Endodermal cell (in vitro differentiated cells): ENCODE measurements at regions not wholly inside any gene's neighbourhood (a gene's known extent, or its start where the extent isn't known, plus 50 kb on each side); places are given as distances from the start of the nearest gene placed in this dataset.

Source experiments
- DNase-seq: peaks from one replicate; pipeline ENCODE4 v3.0.0-alpha.2; 2017
- H3K27ac ChIP-seq: 2 replicates; pipeline ENCODE4 v1.5.1; 2013; ENCODE audit warnings: mild to moderate bottlenecking, low read depth, low read length, moderate library complexity
- H3K27me3 ChIP-seq: 2 replicates; pipeline ENCODE4 v1.6.1; 2013; ENCODE audit warnings: mild to moderate bottlenecking, low read length, moderate library complexity; ENCODE audit not compliant: insufficient read depth, control insufficient read depth, poor library complexity, severe bottlenecking
- H3K36me3 ChIP-seq: 2 replicates; pipeline ENCODE4 v1.7.0; 2013; ENCODE audit warnings: mild to moderate bottlenecking, low read length, moderate library complexity; ENCODE audit not compliant: control insufficient read depth, insufficient read depth
- H3K4me1 ChIP-seq: one replicate; pipeline ENCODE4 v1.7.0; 2013; ENCODE audit warnings: low read length; ENCODE audit not compliant: control insufficient read depth, insufficient read depth
- H3K4me3 ChIP-seq: 2 replicates; pipeline ENCODE4 v1.5.1; 2013; ENCODE audit warnings: mild to moderate bottlenecking, low read length, moderate library complexity
- H3K9ac ChIP-seq: 2 replicates; pipeline ENCODE4 v1.6.1; 2013; ENCODE audit warnings: mild to moderate bottlenecking, low read length, moderate library complexity; ENCODE audit not compliant: poor library complexity, severe bottlenecking; ENCODE audit errors: extremely low read depth
- H3K9me3 ChIP-seq: 2 replicates; pipeline ENCODE4 v1.6.1; 2013; ENCODE audit warnings: mild to moderate bottlenecking, low read length, moderate library complexity; ENCODE audit not compliant: control insufficient read depth
- H3K27ac Mint-ChIP-seq: 2 replicates; pipeline ENCODE4 v1.8.0; 2020; ENCODE audit warnings: mixed read lengths
- H3K27me3 Mint-ChIP-seq: 2 replicates; pipeline ENCODE4 v1.8.0; 2021; ENCODE audit warnings: mild to moderate bottlenecking, mixed read lengths; ENCODE audit not compliant: insufficient read depth
- H3K36me3 Mint-ChIP-seq: 2 replicates; pipeline ENCODE4 v1.8.0; 2020; ENCODE audit warnings: low read depth, mixed read lengths
- H3K4me1 Mint-ChIP-seq: 2 replicates; pipeline ENCODE4 v1.8.0; 2020; ENCODE audit warnings: mixed read lengths
- H3K4me3 Mint-ChIP-seq: 2 replicates; pipeline ENCODE4 v1.8.0; 2020; ENCODE audit warnings: mild to moderate bottlenecking, moderate library complexity, mixed read lengths
- H3K9me3 Mint-ChIP-seq: 2 replicates; pipeline ENCODE4 v1.8.0; 2020; ENCODE audit warnings: mild to moderate bottlenecking, mixed read lengths
- WGBS, 2 experiments: methylation state at CpG; one replicate each; pipeline versions ENCODE4 v1.1.5 to v1.1.7; 2013; ENCODE audit warnings: missing lambda C conversion rate in 2 of 2, mixed read lengths in 1 of 2; ENCODE audit not compliant: insufficient coverage in 1 of 2, insufficient read length in 1 of 2; 5-methylcytosine and 5-hydroxymethylcytosine counted together
- TF ChIP-seq, protein P1 (sequence below): fragments of 200-600 bp; sonication (generic); conservative IDR thresholded peaks from 2 replicates; pipeline ENCODE4 v1.5.0; 2021; ENCODE audit warnings: antibody characterized with exemption, mild to moderate bottlenecking

- H3K36me3 ChIP-seq, result no peaks in the 10 kb centered on the region
- WGBS, 2 experiments, result 83 to 93% methylated on average over 1 of the region's 1 CpG
- Mint-ChIP-seq H3K9me3 (no peaks in the 10 kb centered on the region), H3K4me3 (no peak overlapping the region), H3K4me1 (no peaks in the 10 kb centered on the region), H3K36me3 (no peaks in the 10 kb centered on the region), H3K27ac (no peak overlapping the region), H3K27me3 (peaks cover 4% of the 10 kb centered on the region)
- TF ChIP-seq, protein P1, sequence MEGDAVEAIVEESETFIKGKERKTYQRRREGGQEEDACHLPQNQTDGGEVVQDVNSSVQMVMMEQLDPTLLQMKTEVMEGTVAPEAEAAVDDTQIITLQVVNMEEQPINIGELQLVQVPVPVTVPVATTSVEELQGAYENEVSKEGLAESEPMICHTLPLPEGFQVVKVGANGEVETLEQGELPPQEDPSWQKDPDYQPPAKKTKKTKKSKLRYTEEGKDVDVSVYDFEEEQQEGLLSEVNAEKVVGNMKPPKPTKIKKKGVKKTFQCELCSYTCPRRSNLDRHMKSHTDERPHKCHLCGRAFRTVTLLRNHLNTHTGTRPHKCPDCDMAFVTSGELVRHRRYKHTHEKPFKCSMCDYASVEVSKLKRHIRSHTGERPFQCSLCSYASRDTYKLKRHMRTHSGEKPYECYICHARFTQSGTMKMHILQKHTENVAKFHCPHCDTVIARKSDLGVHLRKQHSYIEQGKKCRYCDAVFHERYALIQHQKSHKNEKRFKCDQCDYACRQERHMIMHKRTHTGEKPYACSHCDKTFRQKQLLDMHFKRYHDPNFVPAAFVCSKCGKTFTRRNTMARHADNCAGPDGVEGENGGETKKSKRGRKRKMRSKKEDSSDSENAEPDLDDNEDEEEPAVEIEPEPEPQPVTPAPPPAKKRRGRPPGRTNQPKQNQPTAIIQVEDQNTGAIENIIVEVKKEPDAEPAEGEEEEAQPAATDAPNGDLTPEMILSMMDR, result no peak
- no peak for DNase-seq
- no peaks in the 10 kb centered on the region for H3K9me3 ChIP-seq
- H3K4me3 ChIP-seq, result no peak overlapping the region
- no peak overlapping the region for H3K9ac ChIP-seq
- H3K27me3 ChIP-seq, result no peaks in the 10 kb centered on the region
- H3K27ac ChIP-seq, result no peak overlapping the region
- H3K4me1 ChIP-seq, result no peaks in the 10 kb centered on the region
Observed at GRCh38 chr7:130838738-130839137, 104.7 kb upstream of the KLF14 start.

DNA sequence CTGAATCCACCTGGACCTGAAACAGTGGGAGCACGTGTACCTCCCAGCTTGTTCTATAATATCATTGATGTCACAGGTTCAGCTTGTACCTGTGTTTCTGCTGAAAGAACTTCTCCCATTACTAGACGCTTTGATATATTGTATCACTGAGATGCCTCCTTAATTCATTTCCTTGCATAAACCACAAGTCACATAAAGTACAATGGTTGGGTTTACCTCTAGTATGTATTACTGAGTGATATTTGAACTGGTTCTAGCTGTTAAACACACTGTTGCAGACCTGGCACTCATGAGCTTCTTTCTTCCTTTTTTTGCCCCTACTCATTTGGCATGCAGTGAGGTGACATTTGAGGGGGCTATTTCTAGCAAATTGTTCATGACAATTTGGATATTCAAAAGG lies 106.6 kb upstream of the KLF14 start:
- H3K9ac ChIP-seq, result no peak overlapping the region
- DNase-seq, result no peak
- Mint-ChIP-seq H3K36me3 (no peaks in the 10 kb centered on the region), H3K4me3 (no peak overlapping the region), H3K4me1 (peaks cover 3% of the 10 kb centered on the region), H3K27me3 (peaks cover 7% of the 10 kb centered on the region), H3K9me3 (no peaks in the 10 kb centered on the region), H3K27ac (no peak overlapping the region)
- no peaks in the 10 kb centered on the region for H3K27me3 ChIP-seq
- no peaks in the 10 kb centered on the region for H3K9me3 ChIP-seq
- no peak overlapping the region for H3K4me3 ChIP-seq
- no peaks in the 10 kb centered on the region for H3K36me3 ChIP-seq
- H3K27ac ChIP-seq, result no peak overlapping the region
- TF ChIP-seq, protein P1, result no peak
- 92 to 100% methylated on average over 2 of the region's 2 CpGs for WGBS, 2 experiments
- no peaks in the 10 kb centered on the region for H3K4me1 ChIP-seq

GRCh38 chr7:130841416-130841815 lies 107.4 kb upstream of the KLF14 start:
- no peak overlapping the region for H3K4me3 Mint-ChIP-seq
- no peak overlapping the region for H3K27ac Mint-ChIP-seq
- H3K4me1 Mint-ChIP-seq, result peaks cover 3% of the 10 kb centered on the region
- 86 to 94% methylated on average over 5 to 7 of the region's 7 CpGs for WGBS, 2 experiments
- peaks cover 4% of the 10 kb centered on the region for H3K27me3 Mint-ChIP-seq
- TF ChIP-seq, protein P1, result no peak
- no peak for DNase-seq
- no peaks in the 10 kb centered on the region for H3K9me3 ChIP-seq
- no peak overlapping the region for H3K4me3 ChIP-seq
- H3K9me3 Mint-ChIP-seq, result no peaks in the 10 kb centered on the region
- no peaks in the 10 kb centered on the region for H3K36me3 ChIP-seq
- H3K36me3 Mint-ChIP-seq, result no peaks in the 10 kb centered on the region
- no peak overlapping the region for H3K27ac ChIP-seq
- no peaks in the 10 kb centered on the region for H3K4me1 ChIP-seq
- H3K27me3 ChIP-seq, result no peaks in the 10 kb centered on the region
- H3K9ac ChIP-seq, result no peak overlapping the region
